Endothelial cell of umbilical vein (primary cell): ENCODE measurements at regions not wholly inside any gene's neighbourhood (a gene's known extent, or its start where the extent isn't known, plus 50 kb on each side); places are given as distances from the start of the nearest gene placed in this dataset.

Source experiments
- BruUV-seq: library from RNA; stranded (reverse); fragments of 400-500 nt; replicated peaks from 2 replicates; lab custom pipeline; 2021; lab: Mats Ljungman, UMichigan
- CTCF ChIA-PET: fragments of 300-600, 350-600 bp; sonication (Branson Sonifier 250); formaldehyde crosslinking; loops from one replicate; lab custom pipeline; 2021; ENCODE audit warnings: antibody characterized with exemption, inconsistent platforms; lab: Charles Lee
- POLR2A ChIA-PET: fragments of 300-600, 350-600 bp; sonication (Branson Sonifier 250); formaldehyde crosslinking; loops from one replicate; lab custom pipeline; 2021; ENCODE audit warnings: antibody characterized with exemption, inconsistent platforms; lab: Charles Lee
- DNase-seq: peaks from one replicate; pipeline ENCODE4 v3.0.0-alpha.2; 2011; ENCODE audit warnings: low read depth, low spot score
- FAIRE-seq: peaks from 2 replicates; lab custom pipeline; 2011; peaks lifted over from hg19 to GRCh38; lab: Jason Lieb, UNC
- H2AFZ ChIP-seq: 2 replicates; pipeline ENCODE4 v1.6.0; 2012; ENCODE audit warnings: low read depth, low read length, control low read depth, inconsistent platforms
- H3K27ac ChIP-seq: 2 replicates; pipeline ENCODE4 v1.5.1; 2011; ENCODE audit warnings: low read depth, mild to moderate bottlenecking, control low read depth, low read length, moderate library complexity; ENCODE audit not compliant: insufficient read depth
- H3K27me3 ChIP-seq, 2 experiments: 2 replicates each; pipeline versions ENCODE4 v1.6.0 to v1.6.1; 2011; ENCODE audit warnings: low read length in 2 of 2, mixed read lengths in 1 of 2; ENCODE audit not compliant: control insufficient read depth in 2 of 2, insufficient read depth in 2 of 2
- H3K36me3 ChIP-seq, 2 experiments: 2 replicates in 1 of 2; 3 replicates in 1 of 2; pipeline ENCODE4 v1.5.1; 2011; ENCODE audit warnings: low read length in 2 of 2, mild to moderate bottlenecking in 1 of 2, moderate library complexity in 1 of 2; ENCODE audit not compliant: control insufficient read depth in 2 of 2, insufficient read depth in 2 of 2; ENCODE audit errors: extremely low read depth in 1 of 2
- H3K4me1 ChIP-seq: 3 replicates; pipeline ENCODE4 v1.5.1; 2011; ENCODE audit warnings: mild to moderate bottlenecking, low read length; ENCODE audit not compliant: control insufficient read depth, insufficient read depth; ENCODE audit errors: extremely low read depth
- H3K4me2 ChIP-seq: 2 replicates; pipeline ENCODE4 v1.6.1; 2011; ENCODE audit warnings: low read length, control low read depth, mixed read lengths; ENCODE audit not compliant: insufficient read depth
- H3K4me3 ChIP-seq, 3 experiments: fragments of 200-600 bp in 1 of 3; sonication (generic), shearing (Covaris generic) in 1 of 3; replicated peaks in 1 of 3; 2 replicates each; pipeline ENCODE4 v1.5.1; 2011 to 2016; ENCODE audit warnings: control low read depth in 3 of 3, low read length in 3 of 3, mild to moderate bottlenecking in 2 of 3, inconsistent platforms in 1 of 3, low read depth in 1 of 3, moderate library complexity in 1 of 3; ENCODE audit not compliant: insufficient read depth in 1 of 3
- H3K79me2 ChIP-seq: 2 replicates; pipeline ENCODE4 v1.6.0; 2012; ENCODE audit warnings: low read length, inconsistent platforms; ENCODE audit not compliant: control insufficient read depth, insufficient read depth
- H3K9ac ChIP-seq: replicated peaks from 2 replicates; pipeline ENCODE3; 2011; ENCODE audit warnings: low read length, control low read depth; ENCODE audit not compliant: insufficient read depth; ENCODE audit errors: extremely low read depth
- H3K9me1 ChIP-seq: replicated peaks from 3 replicates; pipeline ENCODE4 v1.6.0; 2011; ENCODE audit warnings: mild to moderate bottlenecking, low read length; ENCODE audit not compliant: control insufficient read depth, insufficient read depth; ENCODE audit errors: extremely low read depth
- H3K9me3 ChIP-seq: replicated peaks from 2 replicates; pipeline ENCODE4 v1.5.1; 2012; ENCODE audit warnings: low read length, inconsistent platforms; ENCODE audit not compliant: control insufficient read depth, insufficient read depth
- H4K20me1 ChIP-seq: replicated peaks from 2 replicates; pipeline ENCODE3; 2011; ENCODE audit warnings: mild to moderate bottlenecking, low read length; ENCODE audit not compliant: control insufficient read depth, insufficient read depth; ENCODE audit errors: extremely low read depth
- EZH2 ChIP-seq: IDR thresholded peaks from 2 replicates; pipeline ENCODE4 v1.6.1; 2012; ENCODE audit warnings: borderline replicate concordance, low read depth, mild to moderate bottlenecking, moderate library complexity, low read length, inconsistent platforms; ENCODE audit not compliant: severe bottlenecking
- FOS ChIP-seq: IDR thresholded peaks from 2 replicates; pipeline ENCODE4 v1.6.1; 2011; ENCODE audit warnings: mild to moderate bottlenecking, low read length, moderate library complexity, borderline replicate concordance; ENCODE audit not compliant: insufficient read depth
- GATA2 ChIP-seq: IDR thresholded peaks from 2 replicates; pipeline ENCODE4 v1.7.0; 2011; ENCODE audit warnings: low read depth, mild to moderate bottlenecking, moderate library complexity, mixed read lengths, low read length; ENCODE audit not compliant: insufficient read length, insufficient read depth
- JUN ChIP-seq: IDR thresholded peaks from 2 replicates; pipeline ENCODE4 v1.6.1; 2011; ENCODE audit warnings: borderline replicate concordance, low read depth; ENCODE audit not compliant: insufficient read length, insufficient read depth
- MYC ChIP-seq: IDR thresholded peaks from one replicate; pipeline ENCODE4 v1.6.1; 2011; ENCODE audit warnings: mild to moderate bottlenecking, low read depth, low read length
- POLR2A ChIP-seq: IDR thresholded peaks from 2 replicates; pipeline ENCODE4 v1.6.1; 2012; ENCODE audit warnings: low read depth, mild to moderate bottlenecking, control low read depth, low read length
- POLR2AphosphoS5 ChIP-seq: IDR thresholded peaks from 2 replicates; pipeline ENCODE4 v1.6.1; 2012; ENCODE audit warnings: low read depth, mild to moderate bottlenecking, control low read depth, low read length, moderate library complexity; ENCODE audit not compliant: insufficient read depth
- dilution Hi-C: fragments of 300-500 bp; cut with MboI; formaldehyde crosslinking; loops from one replicate; pipeline ENCODE4 v1.15.0; 2019; ENCODE audit warnings: low sequenced_read_pairs; ENCODE audit not compliant: extremely low pct_ligation_motif_present
- intact Hi-C: fragments of 100-400 bp; cut with micrococcal nuclease; formaldehyde crosslinking; loops from one replicate; pipeline ENCODE4 v1.10.0; 2022
- TF ChIP-seq, protein P1 (sequence below): IDR thresholded peaks from 2 replicates; pipeline ENCODE4 v1.6.1; 2011; ENCODE audit not compliant: insufficient read depth, insufficient read length
- TF ChIP-seq, protein P2 (sequence below), 2 donors: IDR thresholded peaks; 1 replicate in 1 of 2; 2 replicates in 1 of 2; pipeline ENCODE4 v1.5.1; 2011; ENCODE audit warnings: low read length in 2 of 2, mild to moderate bottlenecking in 2 of 2, moderate library complexity in 2 of 2, control low read depth in 1 of 2, inconsistent platforms in 1 of 2, low read depth in 1 of 2; ENCODE audit not compliant: insufficient read depth in 1 of 2; ENCODE audit errors: extremely low read depth in 1 of 2

DNA sequence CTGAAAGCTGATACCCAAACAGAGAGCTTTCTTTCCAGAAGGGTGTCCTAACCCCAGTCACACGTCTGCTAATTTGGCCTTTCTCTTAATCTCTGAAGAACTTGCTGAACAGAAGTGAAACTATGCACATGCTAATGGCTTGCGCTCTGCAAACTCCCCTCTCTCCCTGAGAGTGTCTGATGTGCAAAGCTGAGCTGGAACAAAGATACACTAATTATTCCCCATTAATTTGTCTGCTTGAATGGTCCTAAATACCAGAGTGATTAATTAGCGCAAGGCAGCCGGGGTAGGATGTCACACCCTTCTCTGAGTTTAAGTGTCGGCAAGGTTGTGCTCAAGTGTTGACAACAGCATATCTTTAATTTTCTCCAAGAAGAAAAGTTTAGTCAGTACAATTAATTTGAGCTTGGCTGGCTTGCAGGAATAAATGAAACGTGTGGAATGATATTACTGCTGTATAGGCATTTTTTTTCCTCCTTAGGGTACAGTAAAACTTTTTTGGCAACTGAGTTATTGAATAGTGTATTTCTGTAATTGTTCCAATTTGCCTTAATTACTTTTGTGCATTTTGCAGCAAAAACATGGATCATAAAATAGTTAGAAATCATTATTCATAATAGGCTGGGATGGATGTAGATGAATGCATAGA is 715.9 kb upstream of the POU3F2 start:
- ChIA-PET CTCF (no interaction called here), POLR2A (no interaction called here)
- Histone ChIP-seq H3K4me1 (no peaks in the 10 kb centered on the region), H3K27ac (no peak overlapping the region), H3K4me3 (no peak overlapping the region), H3K79me2 (no peaks in the 10 kb centered on the region), H3K4me2 (no peak overlapping the region), H3K27me3 (no peaks in the 10 kb centered on the region), H4K20me1 (no peaks in the 10 kb centered on the region), H3K36me3 (no peaks in the 10 kb centered on the region), H2AFZ (no peak overlapping the region), H3K9me3 (peaks cover 1% of the 10 kb centered on the region), H3K9ac (no peak overlapping the region), H3K9me1 (no peaks in the 10 kb centered on the region)
- no peak for DNase-seq
- no peak for FAIRE-seq
- dilution Hi-C loops, result no loop called here
- BruUV-seq, result no TSS peak
- no peak for TF ChIP-seq MYC
- no peak for TF ChIP-seq GATA2
- TF ChIP-seq FOS, result no peak
- TF ChIP-seq POLR2AphosphoS5, result no peak
- TF ChIP-seq, protein P1, sequence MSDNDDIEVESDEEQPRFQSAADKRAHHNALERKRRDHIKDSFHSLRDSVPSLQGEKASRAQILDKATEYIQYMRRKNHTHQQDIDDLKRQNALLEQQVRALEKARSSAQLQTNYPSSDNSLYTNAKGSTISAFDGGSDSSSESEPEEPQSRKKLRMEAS, result no peak
- no peak for TF ChIP-seq EZH2
- no peak for TF ChIP-seq POLR2A
- TF ChIP-seq JUN, result no peak
- TF ChIP-seq, protein P2, sequence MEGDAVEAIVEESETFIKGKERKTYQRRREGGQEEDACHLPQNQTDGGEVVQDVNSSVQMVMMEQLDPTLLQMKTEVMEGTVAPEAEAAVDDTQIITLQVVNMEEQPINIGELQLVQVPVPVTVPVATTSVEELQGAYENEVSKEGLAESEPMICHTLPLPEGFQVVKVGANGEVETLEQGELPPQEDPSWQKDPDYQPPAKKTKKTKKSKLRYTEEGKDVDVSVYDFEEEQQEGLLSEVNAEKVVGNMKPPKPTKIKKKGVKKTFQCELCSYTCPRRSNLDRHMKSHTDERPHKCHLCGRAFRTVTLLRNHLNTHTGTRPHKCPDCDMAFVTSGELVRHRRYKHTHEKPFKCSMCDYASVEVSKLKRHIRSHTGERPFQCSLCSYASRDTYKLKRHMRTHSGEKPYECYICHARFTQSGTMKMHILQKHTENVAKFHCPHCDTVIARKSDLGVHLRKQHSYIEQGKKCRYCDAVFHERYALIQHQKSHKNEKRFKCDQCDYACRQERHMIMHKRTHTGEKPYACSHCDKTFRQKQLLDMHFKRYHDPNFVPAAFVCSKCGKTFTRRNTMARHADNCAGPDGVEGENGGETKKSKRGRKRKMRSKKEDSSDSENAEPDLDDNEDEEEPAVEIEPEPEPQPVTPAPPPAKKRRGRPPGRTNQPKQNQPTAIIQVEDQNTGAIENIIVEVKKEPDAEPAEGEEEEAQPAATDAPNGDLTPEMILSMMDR (IDR thresholded peaks at IDR 0.05; ENCODE audit: extremely low read depth in 1 of 2, insufficient read depth in 1 of 2, low read depth in 1 of 2, low read length in 2 of 2), result no peak
- intact Hi-C loops, result no loop called here
